Muscle of leg (tissue), 3 donors: ENCODE measurements at regions not wholly inside any gene's neighbourhood (a gene's known extent, or its start where the extent isn't known, plus 50 kb on each side); places are given as distances from the start of the nearest gene placed in this dataset.

ENCODE experiments used
- DNase-seq: peaks from one replicate; pipeline ENCODE4 v3.0.0; 2013
- H3K27ac ChIP-seq: one replicate; pipeline ENCODE4 v1.5.1; 2013; ENCODE audit warnings: mild to moderate bottlenecking, low read length, control low read depth
- H3K27me3 ChIP-seq: one replicate; pipeline ENCODE4 v1.6.1; 2013; ENCODE audit warnings: low read length; ENCODE audit not compliant: control insufficient read depth, insufficient read depth
- H3K36me3 ChIP-seq: one replicate; pipeline ENCODE4 v1.6.1; 2013; ENCODE audit warnings: low read length; ENCODE audit not compliant: control insufficient read depth, insufficient read depth
- H3K4me1 ChIP-seq: one replicate; pipeline ENCODE4 v1.6.1; 2013; ENCODE audit warnings: low read length; ENCODE audit not compliant: control insufficient read depth, insufficient read depth
- H3K4me3 ChIP-seq: one replicate; pipeline ENCODE4 v1.5.1; 2013; ENCODE audit warnings: low read length, control low read depth
- H3K9me3 ChIP-seq: replicated peaks from 2 replicates; pipeline ENCODE4 v1.6.1; 2013; ENCODE audit warnings: low read depth, low read length; ENCODE audit not compliant: control insufficient read depth
- WGBS: methylation state at CpG from one replicate; pipeline ENCODE4 v1.1.5; 2013; ENCODE audit warnings: missing lambda C conversion rate; ENCODE audit not compliant: insufficient coverage; 5-methylcytosine and 5-hydroxymethylcytosine counted together

GRCh38 chr9:85276741-85277140 lies 465.0 kb downstream of the AGTPBP1 start:
- Histone ChIP-seq H3K9me3 (no peaks in the 10 kb centered on the region), H3K36me3 (no peaks in the 10 kb centered on the region), H3K27me3 (no peaks in the 10 kb centered on the region), H3K27ac (no peak overlapping the region), H3K4me3 (no peak overlapping the region), H3K4me1 (no peaks in the 10 kb centered on the region)
- no CpG with 5 or more reads among the region's 4 CpGs for WGBS
- DNase-seq = peak; percentile 75

- Histone ChIP-seq H3K36me3 (no peaks in the 10 kb centered on the region), H3K27ac (no peak overlapping the region), H3K4me3 (no peak overlapping the region), H3K4me1 (no peaks in the 10 kb centered on the region), H3K27me3 (no peaks in the 10 kb centered on the region), H3K9me3 (no peaks in the 10 kb centered on the region)
- WGBS = 86% methylated on average over 3 of the region's 7 CpGs
- DNase-seq = no peak
Observed at GRCh38 chr9:85269811-85270210, 471.9 kb downstream of the AGTPBP1 start.

- no peaks in the 10 kb centered on the region for H3K36me3 ChIP-seq
- H3K27me3 ChIP-seq = no peaks in the 10 kb centered on the region
- H3K4me3 ChIP-seq = no peak overlapping the region
- DNase-seq = peak; percentile 61
- WGBS = 18% methylated on average over 1 of the region's 1 CpG
- H3K4me1 ChIP-seq = no peaks in the 10 kb centered on the region
- no peaks in the 10 kb centered on the region for H3K9me3 ChIP-seq
- no peak overlapping the region for H3K27ac ChIP-seq
Observed at GRCh38 chr9:85268131-85268530, 473.6 kb downstream of the AGTPBP1 start.

- Histone ChIP-seq H3K9me3 (no peaks in the 10 kb centered on the region), H3K36me3 (no peaks in the 10 kb centered on the region), H3K4me1 (no peaks in the 10 kb centered on the region), H3K4me3 (no peak overlapping the region), H3K27ac (no peak overlapping the region), H3K27me3 (no peaks in the 10 kb centered on the region)
- no peak for DNase-seq
Observed at GRCh38 chr9:85264695-85265094, 477.1 kb downstream of the AGTPBP1 start.

GRCh38 chr9:85263288-85263687 lies 478.5 kb downstream of the AGTPBP1 start:
- no peaks in the 10 kb centered on the region for H3K9me3 ChIP-seq
- no peak for DNase-seq
- no CpG with 5 or more reads among the region's 2 CpGs for WGBS

GRCh38 chr9:85262333-85262732 lies 479.4 kb downstream of the AGTPBP1 start:
- Histone ChIP-seq H3K9me3 (no peaks in the 10 kb centered on the region), H3K27me3 (no peaks in the 10 kb centered on the region), H3K4me3 (no peak overlapping the region), H3K27ac (no peak overlapping the region), H3K4me1 (peaks cover 4% of the 10 kb centered on the region), H3K36me3 (no peaks in the 10 kb centered on the region)
- WGBS = no CpG with 5 or more reads among the region's 2 CpGs
- no peak for DNase-seq

More at GRCh38 chr9:85263288-85263687, 478.5 kb downstream of the AGTPBP1 start:
- no peaks in the 10 kb centered on the region for H3K27me3 ChIP-seq
- no peak overlapping the region for H3K4me3 ChIP-seq
- H3K4me1 ChIP-seq = peaks cover 4% of the 10 kb centered on the region
- H3K36me3 ChIP-seq = no peaks in the 10 kb centered on the region
- no peak overlapping the region for H3K27ac ChIP-seq

- H3K4me1 ChIP-seq = peaks cover 4% of the 10 kb centered on the region
- no peaks in the 10 kb centered on the region for H3K36me3 ChIP-seq
- H3K27me3 ChIP-seq = no peaks in the 10 kb centered on the region
- no peak overlapping the region for H3K27ac ChIP-seq
- DNase-seq = no peak
- no peaks in the 10 kb centered on the region for H3K9me3 ChIP-seq
- no CpG with 5 or more reads among the region's 2 CpGs for WGBS
- no peak overlapping the region for H3K4me3 ChIP-seq
Observed at GRCh38 chr9:85260275-85260845, 481.4 kb downstream of the AGTPBP1 start.

- no peaks in the 10 kb centered on the region for H3K27me3 ChIP-seq
- no peaks in the 10 kb centered on the region for H3K36me3 ChIP-seq
- peak; percentile 86 for DNase-seq
- 27% methylated on average over 9 of the region's 10 CpGs for WGBS
- no peak overlapping the region for H3K4me3 ChIP-seq
- no peaks in the 10 kb centered on the region for H3K9me3 ChIP-seq
- no peak overlapping the region for H3K27ac ChIP-seq
- peaks cover 4% of the 10 kb centered on the region for H3K4me1 ChIP-seq
Observed at GRCh38 chr9:85258823-85259370, 482.9 kb downstream of the AGTPBP1 start.

GRCh38 chr9:85258236-85258635 lies 483.5 kb downstream of the AGTPBP1 start:
- WGBS = 83% methylated on average over 4 of the region's 7 CpGs
- H3K36me3 ChIP-seq = no peaks in the 10 kb centered on the region
- no peak for DNase-seq
- no peak overlapping the region for H3K27ac ChIP-seq
- H3K4me1 ChIP-seq = peaks cover 4% of the 10 kb centered on the region
- H3K9me3 ChIP-seq = no peaks in the 10 kb centered on the region
- H3K4me3 ChIP-seq = no peak overlapping the region
- no peaks in the 10 kb centered on the region for H3K27me3 ChIP-seq

- no peak overlapping the region for H3K27ac ChIP-seq
- no peaks in the 10 kb centered on the region for H3K27me3 ChIP-seq
- no peak overlapping the region for H3K4me3 ChIP-seq
- 68% methylated on average over 5 of the region's 5 CpGs for WGBS
- no peaks in the 10 kb centered on the region for H3K36me3 ChIP-seq
- no peaks in the 10 kb centered on the region for H3K4me1 ChIP-seq
- H3K9me3 ChIP-seq = no peaks in the 10 kb centered on the region
- no peak for DNase-seq
Observed at GRCh38 chr9:85249313-85249621, 492.5 kb downstream of the AGTPBP1 start.
